ENCODE measurements at regions not wholly inside any gene's neighbourhood (a gene's known extent, or its start where the extent isn't known, plus 50 kb on each side); places are given as distances from the start of the nearest gene placed in this dataset.

- TF ChIP-seq TAF1 (IDR thresholded peaks at IDR 0.05; ENCODE audit: borderline replicate concordance, insufficient read depth, low read length), result no peak
- no peak for TF ChIP-seq REST (IDR thresholded peaks at IDR 0.05; ENCODE audit: insufficient read depth in 1 of 2, low read depth in 2 of 2, low read length in 2 of 2)
- no peak for TF ChIP-seq FOXP2 (optimal IDR thresholded peaks at IDR 0.05; ENCODE audit: borderline replicate concordance, extremely low read depth, extremely low read length, insufficient read depth)
- no peak for TF ChIP-seq POLR2AphosphoS5 (IDR thresholded peaks at IDR 0.05; ENCODE audit: low read depth, low read length)
- TF ChIP-seq SIN3A (IDR thresholded peaks at IDR 0.05; ENCODE audit: borderline replicate concordance, insufficient read depth, low read length), result no peak
These were observed 276.9 kb downstream of the RPS24 start for GRCh38 chr10:78310481-78311080.

GRCh38 chr10:78312197-78313047, 278.8 kb downstream of the RPS24 start:
- TF ChIP-seq POLR2AphosphoS5 (IDR thresholded peaks at IDR 0.05; ENCODE audit: low read depth, low read length), result no peak

- TF ChIP-seq REST (IDR thresholded peaks at IDR 0.05; ENCODE audit: insufficient read depth in 1 of 2, low read depth in 2 of 2, low read length in 2 of 2) (no peak), FOXP2 (optimal IDR thresholded peaks at IDR 0.05; ENCODE audit: borderline replicate concordance, extremely low read depth, extremely low read length, insufficient read depth) (no peak), TAF1 (IDR thresholded peaks at IDR 0.05; ENCODE audit: borderline replicate concordance, insufficient read depth, low read length) (no peak), POLR2AphosphoS5 (IDR thresholded peaks at IDR 0.05; ENCODE audit: low read depth, low read length) (no peak), SIN3A (IDR thresholded peaks at IDR 0.05; ENCODE audit: borderline replicate concordance, insufficient read depth, low read length) (no peak)
These were observed 279.4 kb downstream of the RPS24 start for GRCh38 chr10:78313048-78313381.

GRCh38 chr10:78313636-78314035, 280.0 kb downstream of the RPS24 start:
- no peak for TF ChIP-seq SIN3A (IDR thresholded peaks at IDR 0.05; ENCODE audit: borderline replicate concordance, insufficient read depth, low read length)
- TF ChIP-seq TAF1 (IDR thresholded peaks at IDR 0.05; ENCODE audit: borderline replicate concordance, insufficient read depth, low read length), result no peak
- no peak for TF ChIP-seq FOXP2 (optimal IDR thresholded peaks at IDR 0.05; ENCODE audit: borderline replicate concordance, extremely low read depth, extremely low read length, insufficient read depth)
- no peak for TF ChIP-seq POLR2AphosphoS5 (IDR thresholded peaks at IDR 0.05; ENCODE audit: low read depth, low read length)
- no peak for TF ChIP-seq REST (IDR thresholded peaks at IDR 0.05; ENCODE audit: insufficient read depth in 1 of 2, low read depth in 2 of 2, low read length in 2 of 2)

GRCh38 chr10:78314651-78315050, 281.0 kb downstream of the RPS24 start:
- TF ChIP-seq FOXP2 (optimal IDR thresholded peaks at IDR 0.05; ENCODE audit: borderline replicate concordance, extremely low read depth, extremely low read length, insufficient read depth) (no peak), POLR2AphosphoS5 (IDR thresholded peaks at IDR 0.05; ENCODE audit: low read depth, low read length) (no peak), REST (IDR thresholded peaks at IDR 0.05; ENCODE audit: insufficient read depth in 1 of 2, low read depth in 2 of 2, low read length in 2 of 2) (no peak), TAF1 (IDR thresholded peaks at IDR 0.05; ENCODE audit: borderline replicate concordance, insufficient read depth, low read length) (no peak), SIN3A (IDR thresholded peaks at IDR 0.05; ENCODE audit: borderline replicate concordance, insufficient read depth, low read length) (no peak)
